Uterus (tissue), 3 donors: ENCODE measurements at regions not wholly inside any gene's neighbourhood (a gene's known extent, or its start where the extent isn't known, plus 50 kb on each side); places are given as distances from the start of the nearest gene placed in this dataset.

ENCODE experiments used
- DNase-seq, 2 donors: peaks; one replicate each; pipeline ENCODE4 v3.0.0-alpha.2; 2019 to 2020
- H3K27ac ChIP-seq, 2 donors: fragments of 200-600 bp; sonication (generic); 1 replicate in 1 of 2; 2 replicates in 1 of 2; pipeline ENCODE4 v1.5.1; 2016 to 2018
- H3K27me3 ChIP-seq, 2 donors: fragments of 200-600 bp; sonication (generic); one replicate each; pipeline ENCODE4 v1.5.1; 2018 to 2019; ENCODE audit warnings: control low read depth in 1 of 2
- H3K36me3 ChIP-seq, 2 donors: fragments of 200-600 bp; sonication (generic); one replicate each; pipeline ENCODE4 v1.5.1; 2019; ENCODE audit warnings: control low read depth in 1 of 2
- H3K4me1 ChIP-seq, 2 donors: fragments of 200-600 bp; sonication (generic); one replicate each; pipeline ENCODE4 v1.5.1; 2018 to 2019; ENCODE audit warnings: control low read depth in 1 of 2
- H3K4me3 ChIP-seq, 2 donors: fragments of 200-600 bp; sonication (generic); 1 replicate in 1 of 2; 2 replicates in 1 of 2; pipeline ENCODE4 v1.5.1; 2018 to 2019; ENCODE audit warnings: mild to moderate bottlenecking in 1 of 2
- H3K9me3 ChIP-seq, 2 donors: fragments of 200-600 bp; sonication (generic); one replicate each; pipeline ENCODE4 v1.5.1; 2019; ENCODE audit warnings: control low read depth in 1 of 2
- CTCF ChIP-seq, 4 experiments: fragments of 200-600 bp in 2 of 4; fragments of 450-650 bp in 2 of 4; sonication (generic) in 2 of 4; IDR thresholded peaks; one replicate each; pipeline ENCODE4 v1.5.1; 2016 to 2019; ENCODE audit warnings: antibody characterized with exemption in 4 of 4, mild to moderate bottlenecking in 2 of 4, moderate library complexity in 1 of 4
- POLR2A ChIP-seq, 2 donors: fragments of 450-650 bp; IDR thresholded peaks; one replicate each; pipeline ENCODE4 v1.6.1; 2016; ENCODE audit warnings: antibody characterized with exemption in 2 of 2, mild to moderate bottlenecking in 1 of 2, moderate library complexity in 1 of 2
- intact Hi-C: fragments of 100-400 bp; cut with DNase I; formaldehyde crosslinking; loops from one replicate; pipeline ENCODE4 v1.15.1; 2023; ENCODE audit warnings: low total_unique reads
- donor health status: DM: yes; HTN: yes; CAD: no.

GRCh38 chr2:198653311-198653710, 804.4 kb downstream of the SATB2 start:
- no peak for TF ChIP-seq POLR2A (IDR thresholded peaks at IDR 0.05)
- TF ChIP-seq CTCF (IDR thresholded peaks at IDR 0.05) = no peak
- H3K9me3 ChIP-seq = no peaks in the 10 kb centered on the region
- H3K4me3 ChIP-seq = no peak overlapping the region
- no peaks in the 10 kb centered on the region for H3K36me3 ChIP-seq
- DNase-seq = no peak
- no peaks in the 10 kb centered on the region for H3K4me1 ChIP-seq
- H3K27me3 ChIP-seq = no peaks in the 10 kb centered on the region
- intact Hi-C loops = no loop called here
- H3K27ac ChIP-seq = no peak overlapping the region

- no peak overlapping the region for H3K27ac ChIP-seq
- no peaks in the 10 kb centered on the region for H3K4me1 ChIP-seq
- intact Hi-C loops = no loop called here
- no peaks in the 10 kb centered on the region for H3K9me3 ChIP-seq
- H3K36me3 ChIP-seq = no peaks in the 10 kb centered on the region
- TF ChIP-seq POLR2A (IDR thresholded peaks at IDR 0.05) (no peak), CTCF (IDR thresholded peaks at IDR 0.05) (no peak)
- no peak for DNase-seq
- H3K4me3 ChIP-seq = no peak overlapping the region
- H3K27me3 ChIP-seq = no peaks in the 10 kb centered on the region
Observed at GRCh38 chr2:198652461-198652860, 805.3 kb downstream of the SATB2 start.

DNA sequence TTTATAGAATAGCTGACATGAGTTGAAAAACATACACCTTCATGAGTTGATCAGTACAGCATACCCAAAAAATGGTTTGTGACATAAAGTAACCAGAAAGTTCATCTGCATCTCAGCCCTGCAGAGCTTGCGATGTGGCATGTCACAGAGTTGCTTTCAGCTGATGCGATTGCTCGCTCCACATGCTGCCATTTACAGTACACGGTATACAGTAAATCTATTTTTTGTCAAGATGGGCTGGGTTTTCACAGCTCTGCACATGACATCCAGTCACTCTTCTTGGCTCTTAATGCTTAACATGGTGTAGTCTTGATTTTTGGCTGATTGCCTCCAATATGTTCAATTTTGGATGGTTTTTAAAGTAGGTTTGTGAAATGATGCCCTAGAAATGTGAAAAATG, 811.9 kb downstream of the SATB2 start:
- Histone ChIP-seq H3K9me3 (no peaks in the 10 kb centered on the region), H3K36me3 (no peaks in the 10 kb centered on the region), H3K27me3 (no peaks in the 10 kb centered on the region), H3K27ac (no peak overlapping the region), H3K4me3 (no peak overlapping the region), H3K4me1 (no peaks in the 10 kb centered on the region)
- TF ChIP-seq POLR2A (IDR thresholded peaks at IDR 0.05) (no peak), CTCF (IDR thresholded peaks at IDR 0.05) (no peak)
- DNase-seq = no peak
- intact Hi-C loops = no loop called here

- Histone ChIP-seq H3K9me3 (no peaks in the 10 kb centered on the region), H3K27me3 (no peaks in the 10 kb centered on the region), H3K4me3 (no peak overlapping the region), H3K4me1 (no peaks in the 10 kb centered on the region), H3K36me3 (no peaks in the 10 kb centered on the region), H3K27ac (no peak overlapping the region)
- no peak for DNase-seq
- no peak for TF ChIP-seq POLR2A (IDR thresholded peaks at IDR 0.05)
- no peak for TF ChIP-seq CTCF (IDR thresholded peaks at IDR 0.05)
- intact Hi-C loops = no loop called here
Observed at GRCh38 chr2:198641161-198641560, 816.6 kb downstream of the SATB2 start.

- Histone ChIP-seq H3K9me3 (no peaks in the 10 kb centered on the region), H3K4me1 (no peaks in the 10 kb centered on the region), H3K27ac (no peak overlapping the region), H3K4me3 (no peak overlapping the region), H3K36me3 (no peaks in the 10 kb centered on the region), H3K27me3 (no peaks in the 10 kb centered on the region)
- intact Hi-C loops = no loop called here
- TF ChIP-seq POLR2A (IDR thresholded peaks at IDR 0.05) = no peak
- DNase-seq = no peak
Observed at GRCh38 chr2:198640463-198640862, 817.3 kb downstream of the SATB2 start.

DNA sequence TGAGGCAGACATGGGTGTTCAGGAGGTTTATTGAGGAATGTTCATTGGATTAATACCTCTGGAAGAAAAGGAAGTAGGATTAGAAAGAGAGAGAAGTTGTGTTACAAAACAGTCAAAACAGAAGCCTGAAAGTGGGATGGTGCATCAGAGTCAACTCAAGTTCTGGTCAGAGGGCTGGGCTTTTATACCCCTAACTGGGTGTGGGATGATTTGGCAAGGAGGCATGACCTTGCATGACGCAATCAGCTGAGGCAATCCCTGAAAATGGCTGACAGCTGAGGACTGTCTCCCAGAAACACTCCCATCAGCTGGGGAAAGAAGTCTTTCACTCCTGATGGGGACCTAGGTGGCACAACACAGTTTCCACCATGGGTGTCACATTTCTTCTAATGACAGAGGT, 818.2 kb downstream of the SATB2 start:
- Histone ChIP-seq H3K27me3 (no peaks in the 10 kb centered on the region), H3K27ac (no peak overlapping the region), H3K9me3 (no peaks in the 10 kb centered on the region), H3K4me3 (no peak overlapping the region), H3K4me1 (no peaks in the 10 kb centered on the region), H3K36me3 (no peaks in the 10 kb centered on the region)
- DNase-seq = no peak
- TF ChIP-seq POLR2A (IDR thresholded peaks at IDR 0.05) (no peak), CTCF (IDR thresholded peaks at IDR 0.05) (no peak)
- intact Hi-C loops = no loop called here
